NCI-H1417 (cell line): ENCODE measurements at regions not wholly inside any gene's neighbourhood (a gene's known extent, or its start where the extent isn't known, plus 50 kb on each side); places are given as distances from the start of the nearest gene placed in this dataset.

ENCODE experiments used
- DNase-seq, 3 experiments: peaks; one replicate each; lab custom pipeline; 2025; lab: John Stamatoyannopoulos, UW

DNA sequence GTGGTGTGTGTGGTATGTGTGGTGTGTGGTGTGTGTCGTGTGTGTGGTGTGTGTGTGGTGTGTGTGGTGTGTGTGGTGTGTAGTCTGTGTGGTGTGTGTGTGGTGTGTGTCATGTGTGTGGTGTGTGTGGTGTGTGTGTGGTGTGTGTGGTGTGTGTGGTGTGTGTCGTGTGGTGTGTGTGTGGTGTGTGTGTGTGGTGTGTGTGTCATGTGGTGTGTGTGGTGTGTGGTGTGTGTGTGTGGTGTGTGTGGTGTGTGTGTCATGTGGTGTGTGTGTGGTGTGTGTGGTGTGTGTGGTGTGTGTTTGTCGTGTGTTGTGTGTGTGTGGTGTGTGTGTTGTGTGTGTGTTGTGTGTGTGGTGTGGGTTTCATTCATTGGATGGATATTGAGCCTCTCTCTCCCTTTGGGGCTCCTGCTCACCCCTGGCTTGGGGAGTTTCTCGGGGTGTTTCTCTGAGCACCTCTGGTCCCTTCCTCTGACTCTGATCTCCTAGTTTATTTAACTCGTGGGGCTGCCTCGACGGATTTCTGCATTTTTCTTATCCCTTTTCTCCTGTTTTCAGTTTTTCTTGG lies 145.8 kb downstream of the DNAJB6 start:
- no peak for DNase-seq

DNA sequence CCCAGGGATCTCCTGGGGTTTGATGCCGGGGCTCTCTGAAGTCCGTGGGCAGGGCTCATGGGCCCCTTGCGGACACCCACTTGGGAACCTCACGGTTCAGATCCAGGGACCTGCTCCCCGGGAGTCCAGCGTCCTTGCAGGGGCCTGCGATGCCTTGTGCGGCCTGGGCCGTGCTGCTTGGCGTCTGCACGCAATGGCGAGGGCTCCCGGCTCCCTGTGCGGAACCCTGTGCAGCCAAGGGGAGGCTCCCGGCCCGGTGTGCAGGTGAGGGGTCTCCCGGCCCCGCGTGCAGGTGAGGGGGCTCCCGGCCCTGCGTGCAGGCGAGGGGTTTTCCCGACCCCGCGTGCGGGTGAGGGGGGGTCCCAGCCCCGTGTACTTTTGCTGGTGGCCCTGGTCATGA lies 146.7 kb downstream of the DNAJB6 start:
- DNase-seq, result no peak

DNA sequence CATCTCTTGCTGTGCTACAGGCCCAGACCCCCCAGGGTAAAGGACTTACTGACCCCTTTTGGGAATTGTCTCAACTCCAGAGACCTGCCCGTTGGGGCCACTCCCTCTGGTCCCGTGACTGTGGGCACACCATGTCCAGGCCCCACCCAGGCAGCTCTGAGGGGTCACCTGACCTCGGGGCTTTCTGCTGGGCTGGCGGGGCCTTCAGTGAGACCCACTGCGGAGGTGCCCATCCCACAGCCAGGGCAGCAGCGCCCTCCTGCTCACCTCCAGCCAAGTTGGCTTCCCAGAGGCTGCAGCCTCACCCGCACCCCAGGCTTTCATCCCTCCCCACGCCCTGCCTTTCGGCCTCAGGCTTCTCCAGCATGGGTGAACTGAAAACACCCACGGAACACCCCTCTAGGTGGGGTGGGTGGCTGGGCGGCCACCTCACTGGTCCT lies 147.2 kb downstream of the DNAJB6 start:
- DNase-seq, result no peak

DNA sequence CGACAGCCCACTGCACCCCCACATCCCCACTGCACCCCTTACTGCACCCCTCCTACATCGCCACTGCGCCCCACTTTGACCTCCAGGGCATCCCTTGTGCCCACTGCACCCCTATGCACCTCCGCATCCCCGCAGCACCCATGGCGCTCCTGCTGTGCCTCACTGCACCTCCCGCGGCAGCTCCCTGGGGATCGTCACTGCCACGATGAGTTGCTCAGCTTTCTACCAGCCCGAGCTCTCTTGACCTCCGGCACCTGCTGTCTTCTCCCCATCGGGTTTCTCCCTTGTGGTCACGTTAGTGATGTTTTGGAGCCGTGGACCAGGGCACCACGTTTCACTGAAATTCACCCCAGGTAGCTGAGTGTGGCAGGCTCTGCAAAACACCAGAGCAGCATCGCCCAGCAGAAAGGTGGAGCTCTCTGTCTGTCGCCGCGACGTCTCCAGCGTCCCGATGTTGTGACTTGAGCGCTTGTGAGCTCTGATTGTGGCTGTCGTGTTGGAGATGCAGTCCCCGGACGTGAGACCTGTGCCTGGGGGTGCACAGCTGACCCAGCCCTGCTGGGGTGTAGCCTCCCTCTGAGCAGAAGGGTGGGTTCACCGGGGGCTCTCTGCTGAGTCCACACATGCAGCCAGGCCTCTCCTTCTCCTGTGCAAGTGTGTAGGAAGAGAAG lies 147.7 kb downstream of the DNAJB6 start:
- DNase-seq, result no peak

DNA sequence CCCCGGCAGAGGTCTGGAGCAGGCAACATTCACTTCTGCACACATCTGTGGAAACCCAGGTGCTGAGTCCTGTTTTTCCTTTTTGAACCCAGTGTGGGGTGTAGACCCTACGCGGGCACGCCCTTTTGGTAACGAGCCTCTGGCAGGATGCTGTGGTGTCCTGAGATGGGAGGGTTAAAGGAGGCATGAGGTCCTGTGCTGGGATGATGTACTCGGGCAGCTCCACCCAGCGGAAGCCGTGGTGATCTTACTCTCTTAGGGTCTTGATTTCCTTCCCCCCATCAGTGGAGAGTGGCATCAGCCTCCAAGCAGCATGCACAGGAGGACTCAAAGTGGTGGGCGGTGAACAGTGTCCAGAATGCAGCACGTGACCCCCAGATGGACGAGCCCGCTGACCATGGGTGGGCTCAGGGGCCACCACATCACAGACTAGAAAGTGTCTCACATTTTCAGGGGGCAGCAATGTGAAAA lies 148.6 kb downstream of the DNAJB6 start:
- DNase-seq, result no peak

DNA sequence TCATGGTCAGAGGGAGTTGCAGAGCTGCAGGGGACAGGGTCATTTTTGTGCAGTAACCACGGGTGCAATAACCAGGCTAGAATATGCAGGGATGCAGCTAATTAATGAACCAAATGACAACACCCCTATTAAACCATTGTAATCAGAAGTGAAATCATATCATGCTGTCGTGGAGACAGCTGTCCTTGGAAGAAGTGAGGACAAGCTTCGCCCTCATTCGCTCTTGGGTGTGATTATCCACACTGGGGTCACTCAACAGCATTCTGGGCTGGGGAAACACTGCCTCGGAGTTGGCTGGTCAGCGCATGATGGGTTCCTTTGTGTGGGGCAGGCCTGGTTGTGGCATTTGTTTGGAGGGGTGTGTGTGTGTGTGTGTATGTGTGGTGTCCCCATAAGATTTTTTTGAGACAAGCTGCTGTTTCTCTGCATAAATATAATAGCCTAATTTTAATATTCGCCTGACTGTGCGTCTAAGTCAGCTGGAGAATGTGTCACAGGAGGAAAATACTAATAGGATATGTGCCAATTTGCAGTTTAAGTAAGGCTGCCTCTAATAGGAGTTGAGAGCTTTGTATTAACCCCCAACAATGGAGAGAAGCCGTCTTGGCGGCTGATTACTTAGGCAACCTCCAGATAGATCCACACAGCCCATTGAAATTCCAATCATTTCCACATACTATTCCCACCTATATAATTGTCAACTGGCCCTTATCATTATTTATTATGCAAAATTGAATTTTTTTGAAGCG lies 149.4 kb downstream of the DNAJB6 start:
- no peak for DNase-seq

DNA sequence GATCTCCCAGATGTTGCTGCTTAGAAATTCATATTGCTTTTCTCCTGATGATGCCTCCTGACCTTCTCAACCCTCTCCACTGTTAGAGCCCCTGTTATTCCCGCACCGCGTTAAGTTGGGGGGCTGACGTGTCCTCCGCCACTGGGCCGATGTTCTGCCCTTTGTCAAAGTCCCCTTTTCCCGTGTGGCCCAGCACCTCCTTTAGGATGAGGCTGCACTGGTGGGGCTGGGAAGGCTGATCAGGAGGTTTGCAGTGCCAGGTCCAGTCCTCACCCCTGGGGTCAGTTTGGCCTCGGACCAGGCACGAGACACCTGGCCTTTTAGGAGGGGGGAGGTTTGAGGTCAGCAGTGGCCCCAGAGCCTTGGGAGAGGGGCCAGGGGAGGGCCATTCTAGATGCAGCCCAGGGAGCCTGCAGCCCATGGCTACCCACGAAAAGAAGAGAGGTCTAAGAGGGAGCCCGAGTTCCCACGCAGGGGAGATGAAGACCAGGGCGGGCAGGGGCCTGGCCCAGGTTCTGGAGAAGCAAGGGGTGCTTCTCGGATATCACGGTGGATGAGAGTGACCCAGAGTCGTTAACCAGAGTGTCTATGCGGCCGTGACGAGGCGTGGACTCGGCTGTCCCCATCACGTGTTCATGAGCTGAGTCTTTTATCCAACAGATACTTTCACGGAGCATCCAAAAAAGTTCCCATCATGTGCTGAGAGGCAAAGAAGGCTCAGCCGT lies 150.4 kb downstream of the DNAJB6 start:
- no peak for DNase-seq

DNA sequence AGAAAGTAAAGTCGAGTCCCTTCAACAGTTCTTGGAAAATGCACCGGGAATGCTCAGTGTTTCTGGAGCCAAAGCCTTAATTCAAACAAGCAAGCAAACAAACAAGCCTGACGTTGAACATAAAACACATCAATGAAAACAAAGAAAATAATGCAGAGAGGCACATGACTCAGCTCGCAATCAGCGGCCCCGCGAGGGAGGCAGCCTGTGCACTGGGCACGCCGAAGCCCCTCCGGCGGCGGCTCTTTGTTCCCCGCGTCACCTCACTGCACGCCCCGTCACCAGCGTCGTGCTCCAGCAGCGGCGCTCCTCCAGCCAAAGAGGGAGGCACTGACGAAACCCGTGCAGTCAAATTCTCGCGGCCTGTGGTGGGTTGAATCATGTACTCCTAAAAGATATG lies 151.5 kb downstream of the DNAJB6 start:
- no peak for DNase-seq

DNA sequence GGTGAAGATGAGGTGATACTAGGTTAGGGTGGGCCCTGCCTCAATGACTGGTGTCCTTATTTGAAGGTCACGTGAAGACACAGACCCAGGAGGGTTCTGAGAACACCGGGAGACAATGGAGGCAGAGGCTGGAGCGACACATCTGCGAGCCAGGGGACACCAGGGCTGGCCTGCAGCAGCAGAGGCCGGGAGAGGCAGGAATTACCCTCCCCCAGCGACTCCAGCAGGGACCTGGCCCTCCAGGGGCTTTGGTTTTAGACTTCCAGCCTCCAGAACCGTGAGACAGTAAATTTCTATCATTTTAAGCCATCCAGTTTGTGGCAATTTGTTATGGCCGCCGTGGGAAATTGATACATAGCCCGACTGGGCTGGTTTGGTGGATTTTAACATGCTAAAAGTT lies 152.2 kb downstream of the DNAJB6 start:
- DNase-seq, result no peak
